ENCODE measurements at regions not wholly inside any gene's neighbourhood (a gene's known extent, or its start where the extent isn't known, plus 50 kb on each side); places are given as distances from the start of the nearest gene placed in this dataset.

- DNase-seq (ENCODE audit: extremely low read depth, low read depth) = no peak
- no peak for TF ChIP-seq CTCF (IDR thresholded peaks at IDR 0.05; ENCODE audit: low read depth, low read length)
Observed at GRCh38 chr5:152185547-152186245, 219.4 kb downstream of the NMUR2 start.

- no peak for TF ChIP-seq CTCF (IDR thresholded peaks at IDR 0.05; ENCODE audit: low read depth, low read length)
- DNase-seq (ENCODE audit: extremely low read depth, low read depth) = no peak
Observed at GRCh38 chr5:152184266-152184665, 220.8 kb downstream of the NMUR2 start.

- no peak for TF ChIP-seq CTCF (IDR thresholded peaks at IDR 0.05; ENCODE audit: low read depth, low read length)
- DNase-seq (ENCODE audit: extremely low read depth, low read depth) = no peak
Observed at GRCh38 chr5:152181461-152181860, 223.6 kb downstream of the NMUR2 start.

GRCh38 chr5:152178350-152178699 is 226.8 kb downstream of the NMUR2 start:
- DNase-seq (ENCODE audit: extremely low read depth, low read depth) = no peak
- TF ChIP-seq CTCF (IDR thresholded peaks at IDR 0.05; ENCODE audit: low read depth, low read length) = no peak

- no peak for TF ChIP-seq CTCF (IDR thresholded peaks at IDR 0.05; ENCODE audit: low read depth, low read length)
- no peak for DNase-seq (ENCODE audit: extremely low read depth, low read depth)
Observed at GRCh38 chr5:152177626-152178349, 227.3 kb downstream of the NMUR2 start.

GRCh38 chr5:152171888-152172287 is 233.2 kb downstream of the NMUR2 start:
- no peak for DNase-seq (ENCODE audit: extremely low read depth, low read depth)
- no peak for TF ChIP-seq CTCF (IDR thresholded peaks at IDR 0.05; ENCODE audit: low read depth, low read length)

GRCh38 chr5:152170350-152170749 is 234.7 kb downstream of the NMUR2 start:
- no peak for DNase-seq (ENCODE audit: extremely low read depth, low read depth)
- no peak for TF ChIP-seq CTCF (IDR thresholded peaks at IDR 0.05; ENCODE audit: low read depth, low read length)

Measured in AG09319 (cell line).